ENCODE measurements at regions not wholly inside any gene's neighbourhood (a gene's known extent, or its start where the extent isn't known, plus 50 kb on each side); places are given as distances from the start of the nearest gene placed in this dataset.

DNA sequence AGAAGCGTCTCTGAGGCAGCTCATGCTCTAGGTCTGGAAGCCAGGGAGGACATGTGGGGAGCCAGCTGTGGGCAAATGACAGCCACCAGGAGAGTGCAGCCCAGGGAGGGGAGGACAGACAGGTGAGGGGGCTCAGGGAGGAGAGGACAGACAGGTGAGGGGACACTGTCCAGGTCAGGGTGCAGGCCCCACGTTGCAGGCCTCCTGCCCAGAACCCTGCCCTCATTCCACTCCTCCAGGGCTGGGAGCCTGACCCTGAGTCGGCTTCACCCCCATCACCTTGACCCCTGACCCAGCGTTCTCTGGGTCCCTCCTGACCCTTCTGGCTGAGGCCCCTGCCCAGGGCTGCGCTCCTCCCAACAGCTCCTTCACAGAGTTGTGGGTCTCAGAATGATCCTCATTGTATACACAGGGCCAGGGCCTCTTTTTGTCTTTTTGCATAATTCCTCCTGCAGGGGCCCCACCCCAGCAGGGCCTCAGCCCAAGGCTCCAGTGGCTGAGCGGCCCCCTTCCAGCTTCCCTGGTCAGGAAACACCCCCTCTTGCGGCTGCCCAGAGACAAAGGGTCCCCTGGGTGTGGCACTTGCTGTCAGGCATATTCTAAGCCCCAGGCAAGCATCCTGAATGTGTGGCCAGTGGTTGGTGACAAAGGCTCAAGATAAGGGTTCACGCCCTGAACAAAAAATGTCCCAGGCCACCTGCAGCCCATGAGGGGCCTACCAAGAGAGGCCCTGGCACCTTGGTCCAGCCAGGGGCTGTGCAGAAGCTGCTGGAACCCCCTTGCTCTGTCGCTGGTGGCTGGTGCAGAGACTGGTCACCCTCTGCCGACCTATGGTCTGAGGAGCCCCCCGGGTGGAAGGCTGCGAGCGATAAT lies 853.0 kb downstream of the BRD1 start:
- Histone ChIP-seq H3K9me3 (peaks cover 0 to 9% (median 6%) of the 10 kb centered on the region in 4 donors), H3K4me3 (no peak overlapping the region), H3K27me3 (peaks cover 0 to 67% (median 12%) of the 10 kb centered on the region in 3 donors), H3K4me1 (no peaks in the 10 kb centered on the region), H3K36me3 (no peaks in the 10 kb centered on the region), H3K27ac (no peak overlapping the region)
- 57 to 71% (median 61%) methylated on average over 9 to 13 of the region's 13 CpGs for WGBS, 5 donors
- no peak for DNase-seq
- intact Hi-C loops (cut with DNase I; ENCODE audit: low total_unique reads), result no loop called here
- no peak for TF ChIP-seq POLR2A (IDR thresholded peaks at IDR 0.05)
- TF ChIP-seq EP300 (IDR thresholded peaks at IDR 0.05), result no peak
- TF ChIP-seq POLR2AphosphoS5 (IDR thresholded peaks at IDR 0.05), result no peak
- TF ChIP-seq, protein P1, sequence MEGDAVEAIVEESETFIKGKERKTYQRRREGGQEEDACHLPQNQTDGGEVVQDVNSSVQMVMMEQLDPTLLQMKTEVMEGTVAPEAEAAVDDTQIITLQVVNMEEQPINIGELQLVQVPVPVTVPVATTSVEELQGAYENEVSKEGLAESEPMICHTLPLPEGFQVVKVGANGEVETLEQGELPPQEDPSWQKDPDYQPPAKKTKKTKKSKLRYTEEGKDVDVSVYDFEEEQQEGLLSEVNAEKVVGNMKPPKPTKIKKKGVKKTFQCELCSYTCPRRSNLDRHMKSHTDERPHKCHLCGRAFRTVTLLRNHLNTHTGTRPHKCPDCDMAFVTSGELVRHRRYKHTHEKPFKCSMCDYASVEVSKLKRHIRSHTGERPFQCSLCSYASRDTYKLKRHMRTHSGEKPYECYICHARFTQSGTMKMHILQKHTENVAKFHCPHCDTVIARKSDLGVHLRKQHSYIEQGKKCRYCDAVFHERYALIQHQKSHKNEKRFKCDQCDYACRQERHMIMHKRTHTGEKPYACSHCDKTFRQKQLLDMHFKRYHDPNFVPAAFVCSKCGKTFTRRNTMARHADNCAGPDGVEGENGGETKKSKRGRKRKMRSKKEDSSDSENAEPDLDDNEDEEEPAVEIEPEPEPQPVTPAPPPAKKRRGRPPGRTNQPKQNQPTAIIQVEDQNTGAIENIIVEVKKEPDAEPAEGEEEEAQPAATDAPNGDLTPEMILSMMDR (IDR thresholded peaks at IDR 0.05), result no peak

DNA sequence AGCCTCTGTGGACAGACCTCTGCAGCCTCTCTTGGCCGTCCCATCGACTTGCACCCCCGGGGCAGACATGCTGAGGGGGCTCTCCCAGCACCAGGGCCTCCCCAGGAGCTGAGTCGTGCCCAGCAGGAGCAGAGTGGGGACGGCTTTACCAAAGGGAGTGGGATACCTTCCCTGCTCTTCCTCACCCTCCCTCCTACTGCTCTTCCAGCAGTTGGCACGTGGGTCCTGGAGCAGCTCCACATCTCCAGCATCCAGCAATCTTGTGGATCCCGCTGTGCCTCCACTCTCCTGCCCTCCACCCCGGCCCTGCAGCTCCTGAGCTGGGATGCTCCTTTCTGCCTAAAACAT lies 854.0 kb downstream of the BRD1 start:
- Histone ChIP-seq H3K27me3 (peaks cover 0 to 69% (median 6%) of the 10 kb centered on the region in 3 donors), H3K4me3 (no peak overlapping the region), H3K9me3 (no peaks in the 10 kb centered on the region), H3K27ac (no peak overlapping the region), H3K36me3 (no peaks in the 10 kb centered on the region), H3K4me1 (no peaks in the 10 kb centered on the region)
- intact Hi-C loops (cut with DNase I; ENCODE audit: low total_unique reads), result no loop called here
- no peak for DNase-seq
- no peak for TF ChIP-seq POLR2A (IDR thresholded peaks at IDR 0.05)
- TF ChIP-seq, protein P1 (IDR thresholded peaks at IDR 0.05), result no peak
- TF ChIP-seq POLR2AphosphoS5 (IDR thresholded peaks at IDR 0.05), result no peak
- TF ChIP-seq EP300 (IDR thresholded peaks at IDR 0.05), result no peak
- WGBS, 5 donors, result 52 to 77% (median 73%) methylated on average over 8 of the region's 8 CpGs

DNA sequence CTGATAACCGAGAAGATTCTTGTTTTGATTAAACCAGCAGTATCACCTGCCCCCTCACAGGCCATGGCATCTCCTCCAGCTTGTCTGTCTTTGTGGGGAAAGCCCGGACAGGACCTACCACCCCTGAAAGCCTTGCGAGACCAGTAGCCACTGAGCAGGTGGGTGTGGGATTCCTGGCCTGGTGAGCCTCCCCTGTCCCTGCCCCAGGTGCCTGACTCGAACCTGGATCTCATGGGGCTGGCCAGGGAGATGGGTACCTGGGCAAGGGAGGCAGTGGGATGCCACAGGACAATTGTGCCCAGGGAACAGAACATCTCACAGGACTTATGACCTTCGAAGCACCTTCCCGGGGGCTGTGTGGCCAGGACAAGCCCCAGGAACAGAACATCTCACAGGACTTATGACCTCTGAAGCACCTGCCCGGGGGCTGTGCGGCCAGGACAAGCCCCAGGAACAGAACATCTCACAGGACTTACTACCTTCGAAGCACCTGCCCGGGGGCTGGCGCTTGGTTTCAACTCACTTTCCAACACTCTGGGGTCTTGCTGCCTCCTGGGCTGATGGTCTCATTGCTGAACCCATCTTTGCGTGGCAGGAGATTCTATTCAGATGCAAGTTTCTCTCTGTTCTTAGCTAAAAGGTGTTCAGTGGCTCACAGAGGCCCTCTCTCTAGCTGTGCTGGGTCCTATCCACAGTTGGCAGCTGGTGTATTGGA lies 854.5 kb downstream of the BRD1 start:
- no peak overlapping the region for H3K4me3 ChIP-seq
- no peaks in the 10 kb centered on the region for H3K9me3 ChIP-seq
- H3K4me1 ChIP-seq, result no peaks in the 10 kb centered on the region
- H3K27ac ChIP-seq, result no peak overlapping the region
- intact Hi-C loops (cut with DNase I; ENCODE audit: low total_unique reads), result no loop called here
- H3K36me3 ChIP-seq, result no peaks in the 10 kb centered on the region
- H3K27me3 ChIP-seq, result peaks cover 0 to 70% (median 6%) of the 10 kb centered on the region in 3 donors
- DNase-seq, result no peak
- TF ChIP-seq POLR2A (IDR thresholded peaks at IDR 0.05) (no peak), POLR2AphosphoS5 (IDR thresholded peaks at IDR 0.05) (no peak), EP300 (IDR thresholded peaks at IDR 0.05) (no peak)
- TF ChIP-seq, protein P1 (IDR thresholded peaks at IDR 0.05), result no peak
- WGBS, 5 donors, result 76 to 89% (median 83%) methylated on average over 10 to 12 of the region's 12 CpGs

DNA sequence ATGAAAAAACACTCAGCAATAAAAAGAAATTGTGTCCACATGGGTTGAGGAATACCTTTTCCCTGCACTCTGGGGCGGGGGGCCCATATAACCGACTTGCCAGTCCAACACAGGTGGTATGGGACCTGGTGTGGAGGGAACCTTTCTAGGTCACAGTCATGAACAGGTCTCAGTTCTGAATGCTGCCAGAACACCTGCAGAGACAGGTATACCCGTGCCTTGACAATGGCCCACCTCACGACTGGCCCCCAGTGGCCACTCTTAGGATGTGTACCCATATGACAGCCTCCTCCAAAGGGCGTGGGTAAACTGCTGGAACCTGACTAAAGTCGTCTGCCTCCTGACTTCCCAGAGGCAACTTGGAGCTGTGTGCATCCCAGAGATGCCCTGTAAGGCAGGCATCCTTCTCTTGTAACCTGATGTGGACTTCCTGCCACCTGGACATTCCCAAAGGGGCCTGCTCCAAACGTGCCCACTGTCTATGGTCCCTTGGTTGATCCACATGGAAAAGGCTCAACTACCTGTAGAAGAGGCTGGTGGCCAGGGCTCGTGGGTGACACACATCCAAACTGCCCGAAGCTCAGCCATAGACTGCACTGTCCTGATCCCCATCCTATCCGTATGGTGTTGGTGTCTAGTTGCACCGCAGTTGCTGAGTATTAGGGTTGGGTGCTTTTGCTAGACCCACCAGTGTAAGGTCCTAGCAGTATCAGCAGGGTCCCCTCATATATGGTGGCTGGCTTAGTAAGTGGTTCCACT lies 859.3 kb downstream of the BRD1 start:
- no peak overlapping the region for H3K27ac ChIP-seq
- no peaks in the 10 kb centered on the region for H3K9me3 ChIP-seq
- no peaks in the 10 kb centered on the region for H3K4me1 ChIP-seq
- no peak for TF ChIP-seq EP300 (IDR thresholded peaks at IDR 0.05)
- TF ChIP-seq, protein P1 (IDR thresholded peaks at IDR 0.05), result peak in 1 of 7 experiments; percentile 5
- DNase-seq, result peak; percentile 26 to 68
- intact Hi-C loops (cut with DNase I; ENCODE audit: low total_unique reads), result no loop called here
- H3K4me3 ChIP-seq, result no peak overlapping the region
- 40 to 52% (median 45%) methylated on average over 11 of the region's 11 CpGs for WGBS, 5 donors
- H3K27me3 ChIP-seq, result peaks cover 0 to 34% (median 0%) of the 10 kb centered on the region in 3 donors
- H3K36me3 ChIP-seq, result no peaks in the 10 kb centered on the region
